HG03521 (cell line): ENCODE measurements at regions not wholly inside any gene's neighbourhood (a gene's known extent, or its start where the extent isn't known, plus 50 kb on each side); places are given as distances from the start of the nearest gene placed in this dataset.
A peak's percentile ranks its signal among the peaks of the same experiment; 100 is the strongest.

Experiments
- ATAC-seq: cut with Tn5 transposase; IDR thresholded peaks from one replicate; pipeline ENCODE4 v1.9.1; 2021; ENCODE audit warnings: mild to moderate bottlenecking, moderate library complexity; ENCODE audit not compliant: unreplicated experiment

DNA sequence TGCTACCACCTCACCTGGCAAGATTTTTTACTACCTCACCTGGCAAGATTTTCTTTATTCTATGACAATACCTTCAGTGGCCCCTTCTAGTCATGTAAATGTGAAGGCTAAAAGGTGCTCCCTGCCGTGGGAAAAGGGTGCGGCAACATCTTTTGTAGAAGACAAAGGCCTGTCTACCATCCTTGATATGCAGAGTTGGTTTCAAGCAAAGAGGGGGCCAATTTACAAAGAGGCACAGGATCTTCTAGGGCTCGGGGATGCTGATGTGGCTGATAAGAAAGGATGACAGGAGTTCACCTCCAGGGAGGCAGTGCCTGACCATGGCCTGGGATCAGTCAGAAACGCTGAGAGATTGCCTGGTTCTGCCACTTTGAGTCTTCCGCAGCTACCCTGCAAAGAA is 165.4 kb upstream of the SLC1A4 start:
- ATAC-seq = no peak

DNA sequence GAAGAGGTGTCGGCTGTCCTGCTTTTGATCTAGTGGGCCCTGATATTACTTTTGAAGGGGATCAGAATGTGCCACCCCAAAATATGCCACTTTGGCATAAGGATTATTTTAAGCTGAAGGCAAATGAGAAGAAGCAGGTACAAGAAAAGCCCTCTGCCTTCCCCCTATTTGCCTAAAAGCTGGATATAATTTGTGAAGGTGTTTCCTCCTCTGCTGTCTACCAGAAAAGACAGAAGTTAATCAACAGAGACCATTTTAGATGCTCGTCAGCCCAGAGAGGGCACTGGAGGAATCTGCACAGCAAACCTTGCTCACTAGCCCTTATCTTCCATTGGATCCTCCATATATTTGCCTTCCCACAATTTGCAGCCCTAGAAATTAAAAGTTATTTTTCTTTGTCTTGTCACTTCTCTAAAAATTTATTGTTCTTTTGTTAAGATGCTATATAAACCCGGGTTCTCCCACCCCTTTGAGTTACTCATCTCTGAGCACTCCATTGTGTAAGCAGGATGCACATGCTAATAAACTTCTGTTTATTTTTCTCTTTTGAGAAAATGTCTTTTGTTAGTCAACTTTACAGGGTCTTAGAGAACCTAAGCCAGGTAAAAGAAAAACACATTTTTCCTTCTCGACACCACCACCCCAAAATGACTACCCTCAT is 163.2 kb upstream of the SLC1A4 start:
- no peak for ATAC-seq

DNA sequence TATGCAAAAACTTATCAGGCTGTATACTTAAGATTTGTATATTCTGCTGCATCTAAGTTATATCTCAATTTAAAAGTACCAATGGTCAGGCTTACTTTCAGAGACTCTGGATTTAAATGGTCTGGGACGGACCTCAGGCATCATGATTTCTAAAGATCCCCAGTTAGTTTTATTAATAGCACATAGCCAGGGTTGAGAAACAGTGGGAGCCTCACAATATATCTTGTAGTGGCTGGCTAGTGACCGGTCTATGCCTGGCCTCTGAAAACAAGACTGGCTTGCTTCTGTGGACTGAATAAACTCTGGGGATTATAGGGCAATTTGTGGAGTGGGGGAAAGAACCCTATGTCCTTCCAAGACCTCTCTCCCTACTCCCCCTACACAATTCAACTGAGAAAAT is 162.5 kb upstream of the SLC1A4 start:
- no peak for ATAC-seq

- ATAC-seq = no peak
Measured at GRCh38 chr2:64828261-64828660, 160.9 kb upstream of the SLC1A4 start.

DNA sequence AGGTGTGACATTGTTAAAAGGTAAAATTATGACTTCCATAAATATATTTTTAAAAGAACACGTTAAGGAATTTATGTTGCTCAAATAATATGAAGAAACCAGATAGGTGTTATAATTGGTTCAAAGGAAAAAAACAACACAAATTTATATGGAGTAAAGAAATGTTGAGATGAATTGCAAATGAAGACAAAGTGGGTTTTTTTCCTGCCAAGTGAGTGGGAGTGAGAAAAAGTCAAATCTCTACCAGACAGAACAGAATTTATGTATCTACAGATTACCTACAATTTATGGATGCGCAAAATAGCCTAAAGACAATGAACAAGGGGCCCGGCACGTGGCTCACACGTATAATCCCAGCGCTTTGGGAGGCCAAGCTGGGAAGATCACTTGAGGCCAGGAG is 159.7 kb upstream of the SLC1A4 start:
- no peak for ATAC-seq

DNA sequence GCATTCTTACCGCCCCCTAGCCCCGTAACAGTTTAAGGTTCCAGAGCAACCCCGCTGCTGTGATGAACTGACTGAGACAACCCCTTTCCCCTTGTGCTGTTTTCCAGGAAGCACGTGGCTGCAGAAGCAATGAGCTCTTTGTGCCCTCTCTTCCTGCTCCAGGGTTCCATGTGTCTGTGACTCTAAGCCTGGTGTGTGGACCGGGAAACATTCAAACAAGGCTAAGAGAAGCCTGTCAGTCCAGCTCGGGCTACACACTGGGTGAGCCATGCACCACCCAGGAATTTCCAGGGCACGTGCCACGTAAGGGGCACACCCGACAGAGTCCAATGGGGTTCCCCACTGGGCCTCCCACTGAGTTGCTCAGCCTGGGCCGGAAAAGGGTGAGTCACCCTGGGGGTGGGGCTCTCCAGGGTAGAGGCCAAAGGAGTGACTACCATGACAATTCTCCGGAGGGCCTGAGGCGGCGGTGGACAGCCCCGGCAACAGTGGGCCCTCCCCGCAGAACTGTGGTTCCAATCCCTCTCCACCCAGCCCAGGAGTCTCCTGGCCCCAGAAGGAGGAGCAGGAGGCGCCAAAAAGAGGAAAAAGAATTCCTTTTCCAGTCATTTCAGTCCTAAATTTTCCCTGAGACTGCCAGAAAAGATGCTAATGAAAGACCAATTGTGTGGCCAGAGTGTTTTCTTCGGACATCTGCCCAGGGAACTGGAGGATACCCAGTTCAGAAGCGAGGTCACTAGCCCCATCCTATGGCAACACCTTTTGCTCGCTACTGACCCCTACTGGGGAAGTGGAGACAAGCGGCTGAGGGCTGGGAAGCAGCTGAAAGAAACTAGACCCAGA is 157.8 kb upstream of the SLC1A4 start:
- ATAC-seq = peak; percentile 78

DNA sequence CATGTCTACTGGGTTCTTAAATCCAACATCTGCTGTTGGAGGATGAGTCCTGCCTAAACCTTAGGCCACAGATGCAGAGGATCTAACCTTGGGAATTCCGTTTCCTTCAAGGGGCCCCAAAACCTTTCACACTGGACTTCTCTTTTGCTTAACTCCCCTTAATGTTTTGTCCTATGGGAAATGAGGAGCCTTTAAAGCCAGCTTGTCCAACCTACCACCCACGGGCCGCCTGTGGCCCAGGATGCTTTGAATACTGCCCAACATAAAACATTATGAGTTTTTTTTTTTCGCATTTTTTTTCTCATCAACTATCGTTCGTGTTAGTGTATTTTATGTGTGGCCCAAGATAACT is 157.2 kb upstream of the SLC1A4 start:
- ATAC-seq = no peak

- ATAC-seq = no peak
Measured at GRCh38 chr2:64832936-64833335, 156.3 kb upstream of the SLC1A4 start.

- ATAC-seq = no peak
Measured at GRCh38 chr2:64836566-64836965, 152.6 kb upstream of the SLC1A4 start.

DNA sequence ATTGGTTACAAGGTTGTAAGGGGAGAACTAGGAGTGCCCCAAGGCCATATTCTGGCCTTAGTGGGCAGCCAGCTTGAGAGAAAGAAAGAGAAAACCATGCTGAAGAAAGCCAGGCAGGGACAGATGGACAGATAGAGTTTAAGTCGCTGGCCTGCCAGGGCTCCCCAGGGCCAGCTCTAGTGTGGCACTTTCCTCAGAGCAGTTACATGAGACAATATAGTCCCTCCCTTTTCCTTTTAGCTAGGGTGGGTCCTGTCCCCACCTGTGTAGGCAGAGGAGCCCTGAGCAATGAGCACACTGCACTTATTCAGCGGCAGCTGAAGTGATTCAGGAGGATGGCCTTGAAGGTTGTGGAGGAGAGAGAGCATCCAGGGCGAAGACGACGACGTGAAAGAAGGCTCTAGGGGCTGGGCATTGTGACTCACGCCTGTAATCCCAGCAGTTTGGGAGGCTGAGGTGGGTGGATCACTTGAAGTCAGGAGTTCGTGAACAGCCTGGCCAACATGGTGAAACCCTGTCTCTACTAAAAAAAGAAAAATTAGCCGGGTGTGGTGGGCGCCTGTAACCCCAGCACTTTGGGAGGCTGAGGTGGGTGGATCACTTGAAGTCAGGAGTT is 152.0 kb upstream of the SLC1A4 start:
- no peak for ATAC-seq

DNA sequence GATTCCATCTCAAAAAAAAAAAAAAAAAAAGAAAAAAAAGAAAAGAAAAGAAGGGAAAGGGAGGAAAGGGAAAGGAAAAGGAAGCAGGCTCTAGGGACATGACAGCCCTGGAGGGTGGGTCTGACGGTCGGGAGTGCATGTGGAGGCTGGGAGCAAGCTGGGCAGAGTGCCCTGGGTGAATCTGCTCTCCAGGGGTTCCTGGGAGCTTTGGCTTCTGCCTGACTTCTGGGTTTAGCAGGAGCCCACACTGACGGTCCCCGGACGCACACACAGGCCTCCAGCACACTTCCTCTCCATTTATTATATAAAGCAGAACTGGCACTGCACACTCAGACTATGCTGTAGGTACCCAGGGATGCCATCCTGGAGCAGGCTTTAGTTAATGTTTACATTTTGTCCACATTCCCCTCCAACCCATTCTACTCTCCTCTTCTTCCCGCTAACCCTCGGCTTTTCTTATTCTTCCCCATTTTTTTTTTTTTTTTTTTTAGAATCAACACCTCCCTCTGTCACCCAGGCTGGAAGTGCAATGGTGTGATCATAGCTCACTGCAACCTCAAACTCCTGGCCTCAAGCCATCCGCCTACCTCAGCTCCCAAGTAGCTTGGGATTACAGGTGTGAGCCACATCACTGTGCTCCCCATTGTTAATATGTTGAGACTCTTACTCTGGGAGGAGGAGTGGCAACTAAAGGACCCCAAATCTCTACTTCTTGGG is 151.1 kb upstream of the SLC1A4 start:
- ATAC-seq = no peak

GRCh38 chr2:64838817-64839216 is 150.4 kb upstream of the SLC1A4 start:
- ATAC-seq = no peak

DNA sequence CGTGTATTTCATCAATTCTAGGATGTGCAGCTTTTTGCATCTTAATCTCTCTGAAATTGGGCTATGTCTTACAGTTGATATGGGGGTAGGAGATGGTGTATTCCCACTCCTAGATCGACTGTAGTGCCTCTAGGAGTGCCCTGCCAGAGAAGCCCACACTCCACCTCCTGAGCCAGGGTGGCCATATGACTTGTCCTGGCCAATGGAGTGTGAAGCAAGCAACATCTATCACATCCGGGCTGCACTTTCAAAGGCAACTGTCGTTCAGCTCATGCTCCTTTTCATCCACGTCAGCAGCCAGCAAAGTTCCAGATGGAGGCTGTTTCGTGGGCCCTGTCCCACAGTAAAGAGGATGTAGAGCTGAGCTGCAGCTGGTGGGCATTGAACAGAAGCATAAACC is 149.4 kb upstream of the SLC1A4 start:
- ATAC-seq = peak; percentile 82

- no peak for ATAC-seq
Measured at GRCh38 chr2:64840426-64840881, 148.7 kb upstream of the SLC1A4 start.

DNA sequence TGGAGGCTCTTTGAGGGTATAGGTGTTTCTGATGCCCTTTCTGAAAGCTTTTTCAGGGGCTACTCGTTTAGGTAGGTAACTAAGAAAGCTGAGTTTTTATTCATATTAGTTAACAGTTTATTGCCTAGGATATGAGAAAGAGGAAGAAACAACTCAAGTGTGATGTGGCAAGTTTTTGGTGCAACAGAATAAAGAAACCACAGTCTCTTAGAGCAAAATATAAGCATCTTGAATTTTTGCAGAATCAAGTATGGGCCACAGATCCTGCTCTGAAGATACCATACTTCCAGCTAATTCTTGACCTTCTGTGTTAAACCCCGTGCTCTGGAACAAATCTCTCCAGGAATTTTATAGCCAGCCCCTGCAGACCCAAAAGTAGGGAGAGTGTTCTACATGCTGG is 147.7 kb upstream of the SLC1A4 start:
- no peak for ATAC-seq

DNA sequence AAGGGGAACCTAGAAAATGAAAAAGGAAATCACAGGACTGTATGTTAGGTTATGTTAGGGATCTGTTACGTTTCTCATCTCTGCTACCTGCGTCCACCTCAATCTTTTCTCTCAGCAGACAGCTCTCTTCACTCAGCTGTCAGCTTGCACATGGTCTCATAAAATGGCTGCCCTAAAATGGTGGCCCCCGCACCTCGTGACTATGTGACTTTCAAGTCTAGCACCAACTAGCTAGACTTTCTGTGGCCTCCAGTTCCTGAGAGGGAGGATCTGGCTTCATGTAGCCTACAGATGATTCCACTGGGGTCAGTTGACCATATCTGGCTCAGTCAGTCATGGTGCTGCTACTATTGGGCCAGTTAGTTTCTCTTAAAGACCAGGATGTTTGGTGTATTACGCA is 147.2 kb upstream of the SLC1A4 start:
- ATAC-seq = no peak

GRCh38 chr2:64844087-64844486 is 145.1 kb upstream of the SLC1A4 start:
- ATAC-seq = no peak

DNA sequence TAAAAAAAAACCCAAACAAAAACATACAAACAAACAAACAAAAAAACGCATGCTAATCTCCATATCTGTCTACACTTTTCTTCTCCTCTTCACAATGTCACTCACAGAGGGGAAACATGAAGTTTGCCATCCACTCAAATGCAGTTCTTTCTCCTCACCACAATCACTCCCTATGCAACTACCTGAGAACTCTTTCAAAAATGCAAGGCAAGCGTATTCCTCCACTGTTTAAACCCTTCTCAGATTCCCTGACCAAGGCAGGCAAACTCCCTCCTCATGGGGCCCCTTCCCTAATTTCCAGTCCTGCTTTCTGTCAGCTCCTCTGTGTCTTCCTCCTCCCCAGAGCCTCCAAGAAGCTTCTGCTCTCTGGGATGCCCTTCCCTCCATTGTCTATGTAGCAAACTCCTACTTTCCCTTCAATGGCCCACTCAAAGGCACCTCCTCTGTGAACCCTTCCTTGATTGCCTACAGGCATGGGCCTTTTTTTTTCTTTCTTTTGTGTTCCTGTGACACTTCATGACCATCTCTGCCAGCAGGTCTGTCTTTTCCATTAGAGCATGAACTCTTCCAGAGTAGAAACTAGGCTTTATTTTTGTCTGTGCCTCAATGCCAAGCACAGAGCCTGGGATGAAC is 143.8 kb upstream of the SLC1A4 start:
- ATAC-seq = no peak

DNA sequence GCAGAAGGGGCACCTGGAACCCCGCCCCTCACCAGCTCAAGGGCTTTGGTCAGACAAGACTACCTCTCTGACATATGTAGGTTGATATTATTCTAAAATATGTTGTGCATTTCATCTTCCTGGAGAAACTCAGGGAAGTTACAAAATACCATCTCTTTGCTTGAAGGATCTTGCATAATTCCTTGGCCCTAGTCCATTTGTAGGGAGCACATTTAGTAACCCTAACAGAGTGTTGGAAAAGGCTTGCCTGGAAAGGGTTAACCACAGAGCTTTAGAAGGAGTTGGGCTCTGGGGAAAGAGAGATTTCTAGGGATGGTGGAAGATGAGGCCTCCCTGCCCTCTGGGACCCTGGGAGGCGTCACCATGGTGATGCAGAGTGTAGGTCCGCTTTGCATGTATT is 143.0 kb upstream of the SLC1A4 start:
- ATAC-seq = no peak

DNA sequence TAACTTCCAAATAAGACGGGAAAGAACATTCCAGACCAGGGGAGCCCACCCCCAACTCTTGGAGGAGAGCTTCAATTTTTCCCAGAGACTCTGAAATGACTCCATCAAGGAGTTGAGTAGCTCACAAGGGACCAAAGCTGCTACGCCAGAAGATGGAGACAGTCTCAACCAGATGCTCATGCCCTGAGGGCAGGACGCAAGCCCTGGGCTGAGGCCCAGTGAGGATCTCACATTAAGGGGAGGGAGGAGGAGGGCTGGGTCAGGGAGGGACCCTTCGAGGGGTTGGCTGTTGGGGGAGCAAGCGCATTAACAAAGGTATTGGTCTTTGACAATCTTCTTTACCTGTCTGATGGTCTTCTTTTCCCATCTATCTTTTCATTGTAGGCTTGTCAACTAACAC is 141.3 kb upstream of the SLC1A4 start:
- ATAC-seq = no peak

- ATAC-seq = no peak
Measured at GRCh38 chr2:64848363-64848762, 140.8 kb upstream of the SLC1A4 start.
